ENCODE measurements at regions not wholly inside any gene's neighbourhood (a gene's known extent, or its start where the extent isn't known, plus 50 kb on each side); places are given as distances from the start of the nearest gene placed in this dataset.

DNA sequence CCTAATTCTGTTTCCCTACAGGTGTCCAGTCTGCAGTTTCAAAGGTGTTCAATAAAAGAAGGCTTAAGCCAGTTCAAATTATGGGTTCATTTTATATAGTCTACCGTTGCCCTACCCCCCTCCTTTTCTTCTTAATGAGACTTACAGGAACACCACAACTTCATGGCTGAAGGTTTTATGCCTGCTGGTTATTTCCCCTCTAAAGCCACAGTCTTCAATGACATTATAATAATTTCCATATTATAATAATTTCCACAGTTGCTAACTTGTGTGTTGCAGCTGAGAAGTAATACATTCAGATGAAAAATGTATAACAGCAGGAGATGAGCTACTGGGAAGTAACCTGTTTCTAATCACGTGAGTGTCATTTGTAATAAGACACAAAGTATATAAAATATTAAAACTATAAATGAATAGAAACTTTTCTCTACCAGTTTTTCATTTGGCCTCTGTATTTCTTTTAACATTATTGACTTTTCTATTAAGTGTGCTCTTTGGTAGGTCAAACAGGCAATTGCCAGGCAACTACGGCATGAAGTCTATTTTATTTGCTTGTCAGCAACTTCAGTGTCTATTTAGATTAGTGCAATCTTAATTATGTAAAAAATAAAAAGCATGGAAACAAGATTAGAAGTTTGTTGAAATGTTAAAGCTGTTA lies 120.5 kb upstream of the HMHB1 start:
- no peak for DNase-seq

DNA sequence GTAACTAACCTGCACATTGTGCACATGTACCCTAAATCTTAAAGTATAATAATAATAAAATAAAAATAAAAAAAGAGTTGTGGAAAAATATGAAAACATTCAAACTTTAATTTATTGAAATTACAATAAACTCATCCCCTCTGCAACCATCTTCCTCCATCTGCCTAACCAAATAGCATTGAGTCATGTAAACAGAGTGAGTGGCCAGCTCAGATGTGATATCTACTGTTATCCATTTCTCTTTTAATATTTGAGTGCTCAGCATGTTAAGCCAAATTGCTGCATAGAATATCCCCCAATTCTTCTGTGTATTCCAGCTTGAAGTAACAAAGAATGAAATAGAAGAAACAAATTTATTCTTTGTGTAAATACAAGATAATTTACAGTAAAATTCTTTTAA lies 124.4 kb upstream of the HMHB1 start:
- no peak for DNase-seq

DNA sequence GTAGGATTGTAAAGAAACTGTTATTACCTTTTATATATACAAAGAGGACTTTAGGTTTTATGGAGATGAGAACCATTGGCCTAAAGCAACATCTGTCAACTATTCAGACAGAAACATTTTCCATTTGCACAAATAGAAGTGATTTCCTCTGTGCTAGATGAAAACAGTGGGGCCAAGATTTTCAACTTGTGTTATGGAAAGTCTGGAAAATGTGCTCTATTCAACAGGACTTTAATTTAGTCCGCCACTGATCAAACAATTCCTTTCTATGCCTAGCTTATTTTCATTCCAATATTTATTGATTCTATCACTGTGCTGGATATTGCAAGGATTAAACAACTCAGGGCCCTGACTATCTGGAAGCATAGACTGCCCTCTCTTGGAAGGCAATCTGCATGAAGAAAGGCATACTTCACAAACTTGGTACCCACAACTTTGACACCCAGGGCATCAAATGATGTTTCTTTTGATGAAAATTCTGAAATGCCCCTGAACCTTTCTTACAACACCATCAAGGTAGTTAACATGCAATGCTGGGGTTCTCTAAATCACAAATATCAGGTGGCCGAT lies 126.6 kb upstream of the HMHB1 start:
- DNase-seq, result no peak

DNA sequence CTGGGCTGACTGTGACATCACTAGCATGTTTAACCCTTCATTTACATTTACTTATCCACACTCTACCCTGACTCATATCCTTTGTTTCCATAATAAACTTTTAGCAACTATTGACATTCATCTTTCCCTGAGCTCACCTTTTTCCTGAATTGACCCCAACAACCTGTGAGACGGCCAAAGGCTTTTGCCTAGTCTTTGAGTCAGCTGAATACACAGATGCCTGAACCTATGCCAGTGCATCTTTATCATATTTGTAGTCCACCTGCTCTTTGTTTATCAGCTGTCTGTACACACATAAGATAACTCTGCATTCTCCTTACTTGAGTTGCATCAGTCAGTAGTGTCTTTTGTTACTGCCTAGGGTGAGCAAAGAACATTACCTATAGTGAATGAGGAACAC lies 128.5 kb upstream of the HMHB1 start:
- DNase-seq, result no peak

DNA sequence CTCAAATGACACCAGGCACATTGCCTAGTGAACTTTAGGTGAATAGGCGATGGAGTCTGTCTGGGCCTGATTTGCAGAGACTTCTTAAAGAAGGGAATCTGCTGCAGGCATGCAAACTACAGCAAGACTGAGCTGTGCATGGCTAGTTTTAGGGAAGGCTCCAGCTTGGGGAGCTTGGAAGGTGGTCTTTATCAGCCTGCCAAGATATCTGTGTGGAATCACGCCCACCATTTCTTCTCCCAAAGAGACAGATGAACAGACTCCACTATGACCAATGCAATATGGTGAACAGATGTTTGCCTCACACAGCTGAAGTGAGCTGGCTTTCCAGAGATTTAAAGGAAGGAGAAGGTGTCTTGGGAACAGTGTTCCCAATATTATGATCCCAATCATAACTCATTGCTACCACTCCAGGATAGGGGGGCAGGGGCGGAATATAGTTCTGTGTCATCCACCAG lies 129.0 kb upstream of the HMHB1 start:
- DNase-seq, result no peak

DNA sequence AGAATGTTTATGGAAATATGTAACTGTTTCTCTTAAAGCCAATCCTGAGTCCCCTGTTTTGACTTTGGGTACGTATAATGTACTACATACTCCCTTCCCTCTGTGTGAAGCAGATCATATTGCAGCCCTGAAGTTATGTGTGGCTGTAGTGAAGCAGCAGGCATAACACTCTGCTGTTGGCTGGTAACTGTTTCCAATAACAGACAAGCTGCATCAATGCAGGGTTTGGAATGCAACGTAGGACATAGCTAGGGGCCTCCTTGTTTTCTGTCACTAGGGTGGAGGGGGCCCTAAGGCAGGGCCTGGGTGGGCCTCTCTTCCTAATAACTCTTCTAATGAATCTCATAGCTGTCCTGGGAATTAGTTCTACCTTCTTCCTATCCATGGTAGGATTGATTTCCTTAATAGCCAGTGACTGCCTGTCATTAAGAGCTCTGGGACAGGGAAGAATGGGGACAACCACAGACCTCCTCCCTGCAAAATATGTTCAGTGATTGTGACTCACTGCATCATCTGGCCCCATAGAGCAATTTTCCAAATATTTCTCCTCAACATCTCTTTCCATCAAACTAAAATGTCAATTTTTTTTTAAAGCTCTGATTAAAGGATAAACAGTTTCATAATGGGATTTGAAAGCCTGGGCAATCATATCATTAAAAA lies 129.6 kb upstream of the HMHB1 start:
- DNase-seq, result no peak

DNA sequence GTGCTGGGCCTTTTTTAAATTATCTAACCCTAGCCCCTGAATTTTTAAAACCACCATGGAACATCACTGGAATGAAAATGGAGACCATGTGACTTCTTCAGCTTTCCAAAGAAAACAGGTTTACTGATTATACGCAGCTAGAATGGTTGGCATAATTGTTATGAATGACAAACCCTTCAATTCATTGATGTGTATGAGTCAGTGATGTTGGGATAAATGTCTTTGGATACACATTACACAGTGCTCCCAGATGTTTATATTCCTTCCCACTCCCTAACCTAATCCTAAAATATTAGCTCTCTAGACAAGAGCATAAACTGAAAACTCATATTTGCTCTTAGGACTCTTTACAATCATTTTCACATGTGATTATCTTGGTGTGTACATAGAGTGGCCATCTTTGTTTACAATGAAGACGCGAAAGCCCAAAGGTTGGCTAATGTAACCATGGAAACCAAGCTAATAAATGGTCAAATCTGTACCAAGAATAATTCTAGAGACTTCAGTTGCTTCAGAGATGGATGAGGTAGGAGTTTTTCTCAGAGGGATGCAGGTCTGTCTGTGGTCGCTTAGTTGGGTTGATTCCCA lies 131.2 kb upstream of the HMHB1 start:
- DNase-seq, result no peak

DNA sequence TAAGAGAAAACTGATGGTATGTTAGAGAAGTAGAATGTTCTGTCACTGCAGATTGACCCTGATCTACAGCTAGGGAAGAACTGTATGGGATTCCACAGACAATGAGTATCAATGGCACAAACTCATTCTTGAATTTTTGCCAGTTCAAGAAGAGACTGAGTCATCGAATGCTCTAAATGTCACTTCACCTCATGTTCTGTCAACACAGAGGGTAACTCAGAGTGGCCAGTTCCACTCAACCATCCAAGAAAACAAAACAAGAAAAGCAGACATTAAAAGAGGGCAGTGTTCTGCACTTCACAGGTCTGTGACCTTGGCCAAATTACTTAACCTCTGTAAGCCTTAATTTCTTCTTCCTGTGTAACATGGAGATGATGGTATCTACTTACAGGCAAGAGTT lies 132.2 kb upstream of the HMHB1 start:
- DNase-seq, result no peak

DNA sequence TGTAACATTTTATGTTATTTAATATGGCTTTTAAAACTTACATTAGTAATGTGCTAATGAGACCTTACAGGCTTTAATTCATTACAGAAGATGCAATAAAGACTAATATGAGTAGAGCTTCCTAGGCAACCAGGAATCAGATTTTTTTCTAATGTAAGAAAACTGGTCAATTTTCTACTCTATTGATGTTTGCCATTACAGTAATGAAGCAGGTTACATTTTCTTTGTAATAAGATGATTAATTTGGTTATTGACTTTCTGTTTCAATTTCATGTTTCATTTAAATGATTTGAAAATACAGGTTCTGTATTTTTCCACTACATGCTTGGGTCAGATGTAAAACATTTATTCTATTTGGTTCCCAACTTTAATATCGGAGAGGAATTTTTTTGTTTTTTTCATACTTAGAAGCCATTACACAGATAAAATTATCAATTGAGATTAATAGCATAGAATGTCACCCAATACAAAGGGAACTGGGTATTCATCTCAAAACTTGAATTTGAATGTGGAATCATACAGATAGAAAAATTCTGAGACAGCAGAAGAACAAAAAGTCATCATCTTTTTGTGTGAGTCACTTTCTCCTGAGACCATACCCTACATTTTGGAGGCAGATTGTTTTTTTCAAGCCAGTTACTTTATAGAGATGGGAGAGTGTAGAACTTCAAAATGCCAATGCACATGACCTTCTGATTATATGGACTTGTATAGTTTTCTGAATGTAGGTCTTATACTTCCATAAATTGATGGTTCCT lies 133.6 kb upstream of the HMHB1 start:
- no peak for DNase-seq

DNA sequence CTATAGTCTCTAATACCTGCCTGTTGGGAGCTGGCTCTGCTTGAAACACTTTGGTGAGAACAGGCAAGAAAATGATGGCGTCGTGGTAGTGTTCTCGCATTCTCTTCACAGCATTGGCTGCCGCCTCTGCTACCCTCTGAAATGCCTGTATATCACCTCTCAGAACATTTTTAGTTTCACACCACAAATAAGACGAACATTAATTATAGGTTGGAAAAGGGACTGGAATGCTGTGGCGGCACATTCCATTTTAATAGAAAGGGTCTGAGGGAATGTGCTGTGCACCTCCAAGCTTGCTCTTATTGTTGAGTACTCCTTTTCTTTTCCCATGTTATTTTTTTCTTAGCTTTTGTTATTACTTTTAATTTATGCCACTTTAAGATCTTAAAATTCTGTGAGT lies 134.6 kb upstream of the HMHB1 start:
- no peak for DNase-seq

DNA sequence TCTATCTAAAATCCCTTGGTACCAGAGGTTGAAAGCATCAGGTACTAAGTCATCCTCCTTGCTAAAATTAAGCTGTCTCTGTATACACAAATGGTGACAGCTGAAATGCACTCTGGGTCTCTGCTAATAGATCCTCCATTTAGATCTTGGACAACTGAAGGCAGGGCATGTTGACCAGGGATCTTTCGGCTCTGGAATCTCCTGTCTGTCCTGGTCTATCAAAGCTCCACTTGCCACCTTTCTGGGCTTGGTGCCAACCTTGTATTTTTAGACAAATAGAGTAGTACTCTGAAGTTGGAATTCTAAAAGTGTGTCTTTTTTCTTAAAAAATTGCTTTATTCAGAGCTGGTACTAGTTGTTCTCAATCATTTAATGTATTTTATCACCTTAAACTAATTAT lies 135.2 kb upstream of the HMHB1 start:
- no peak for DNase-seq

DNA sequence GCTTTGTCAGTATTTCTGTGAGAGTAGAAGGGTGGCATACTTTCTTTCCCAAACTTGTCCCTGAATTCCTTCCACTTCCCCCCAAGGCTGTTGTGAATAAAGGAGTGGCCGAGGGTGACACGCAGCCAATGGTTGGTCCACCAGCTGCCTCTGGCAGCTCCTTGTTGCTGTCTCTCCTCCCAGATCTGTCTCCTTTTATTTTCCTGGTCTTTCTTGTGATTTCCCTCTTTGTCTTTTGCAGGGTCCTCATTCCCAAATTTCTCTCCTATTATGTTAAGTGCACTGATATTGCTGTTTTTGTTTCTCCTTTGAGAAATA lies 137.5 kb upstream of the HMHB1 start:
- DNase-seq, result no peak

DNA sequence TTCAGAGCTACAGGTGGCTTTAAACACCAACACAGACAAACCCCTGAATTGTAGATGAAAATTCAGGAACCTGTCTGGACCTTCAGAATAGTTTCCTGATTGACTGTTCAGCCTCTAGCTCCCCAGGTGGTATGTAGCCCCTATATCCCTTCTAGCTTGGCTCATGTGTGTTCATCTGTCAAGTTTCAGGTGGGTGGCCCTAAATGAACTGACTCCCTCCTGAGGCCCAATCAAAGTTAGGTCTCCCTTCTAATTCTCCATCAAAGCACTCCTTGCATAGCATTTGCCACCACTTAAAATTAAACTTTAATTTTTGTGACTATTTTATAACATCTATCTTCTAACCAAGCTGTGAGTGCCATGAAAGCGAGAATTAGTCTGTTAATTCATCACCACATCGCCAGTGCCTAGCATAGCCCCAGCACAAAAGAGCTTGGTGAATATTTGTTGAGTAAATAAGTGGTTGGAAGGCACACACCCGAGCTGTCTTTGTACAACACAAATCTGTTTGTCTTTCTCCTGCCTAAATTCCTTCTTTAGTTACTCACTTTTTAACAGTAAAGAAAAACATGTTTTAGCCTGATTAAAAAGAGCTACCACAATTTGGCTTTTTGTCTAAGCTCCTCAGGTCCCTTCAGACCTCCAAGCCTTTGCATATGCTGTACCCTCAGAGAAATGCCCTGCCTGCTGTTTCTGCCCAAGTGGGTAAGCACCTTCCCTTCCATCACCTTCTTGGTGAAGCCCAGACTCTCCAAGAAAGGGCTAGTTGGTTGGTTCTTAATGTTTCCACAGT lies 138.1 kb upstream of the HMHB1 start:
- no peak for DNase-seq

DNA sequence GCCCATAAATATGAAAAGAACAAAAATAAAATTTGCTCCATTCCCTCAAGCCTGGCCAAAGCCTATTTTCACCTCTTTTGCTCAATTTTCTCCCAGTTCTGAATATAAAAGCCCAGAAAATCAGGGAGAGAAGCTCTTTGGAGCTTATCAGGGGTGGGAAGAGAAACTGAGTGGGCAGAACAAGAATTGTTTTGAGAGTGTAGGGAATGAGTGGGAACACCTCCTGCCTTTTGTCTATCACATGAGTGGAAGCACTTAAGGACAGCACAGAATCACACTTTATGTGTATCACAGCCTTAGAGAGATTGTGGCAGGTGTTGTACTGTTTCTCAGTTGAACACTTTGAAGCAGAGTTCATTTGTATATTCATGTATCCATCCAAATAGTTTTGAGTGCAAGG lies 139.2 kb upstream of the HMHB1 start:
- DNase-seq, result no peak

DNA sequence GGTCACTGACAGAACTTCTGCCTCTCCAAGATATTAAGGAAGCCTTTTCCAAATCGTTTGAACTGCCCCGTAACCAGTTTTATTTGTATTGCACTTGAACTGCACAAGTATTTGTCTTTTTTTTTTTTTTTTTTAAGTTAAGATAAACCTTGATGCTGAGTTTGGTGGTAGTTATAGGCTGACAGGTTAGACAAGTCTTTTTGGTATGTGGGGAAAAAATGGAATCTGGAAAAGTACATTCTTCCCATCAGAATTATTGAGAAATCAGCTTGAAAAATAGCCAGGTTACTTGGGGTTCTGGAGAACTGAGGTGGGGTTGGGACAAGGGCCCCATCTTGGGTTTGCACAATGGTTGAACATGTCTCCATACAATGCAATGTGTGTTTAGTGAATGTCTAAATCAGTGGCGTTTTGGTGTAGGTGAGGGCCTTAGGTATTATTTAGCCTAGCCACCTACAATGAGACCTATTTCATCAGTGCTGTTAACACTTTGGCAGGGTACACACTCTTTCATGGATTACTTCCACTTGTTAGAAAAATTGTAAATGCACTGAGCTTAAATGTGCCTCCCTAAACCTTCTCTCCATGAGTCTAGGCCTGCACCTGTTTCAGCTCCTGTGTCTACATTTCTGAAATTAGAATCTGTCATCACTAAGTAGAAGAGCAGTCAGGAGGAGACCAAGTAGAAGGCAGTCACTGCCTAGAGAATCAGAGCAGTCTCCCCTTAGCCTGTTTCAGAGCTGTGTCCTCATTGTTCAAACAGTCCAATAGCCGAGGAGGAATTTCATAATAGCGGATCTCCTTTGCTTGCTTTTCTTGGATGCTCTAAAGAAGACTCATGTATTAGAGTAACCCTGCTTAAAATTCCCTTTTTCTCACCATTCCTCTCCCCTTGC lies 140.0 kb upstream of the HMHB1 start:
- DNase-seq, result no peak

DNA sequence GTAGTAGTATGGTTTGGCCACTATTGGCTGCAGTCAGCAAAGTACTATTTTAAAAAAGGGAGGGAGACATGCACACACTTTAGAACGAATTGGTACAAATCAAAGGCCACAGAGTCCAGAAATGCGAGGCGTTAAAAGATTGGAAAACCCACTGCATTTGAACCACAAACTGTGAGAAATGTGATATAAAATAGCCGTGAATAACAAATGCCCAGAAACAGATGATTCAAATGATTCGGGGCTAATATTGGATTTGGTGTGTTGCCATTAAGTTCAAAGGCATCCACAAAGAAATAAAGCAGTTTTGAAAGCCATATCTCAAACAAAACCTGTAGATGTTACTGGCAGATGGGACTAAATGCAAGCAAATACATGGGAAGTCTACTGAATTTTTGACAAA lies 140.9 kb upstream of the HMHB1 start:
- DNase-seq, result no peak

DNA sequence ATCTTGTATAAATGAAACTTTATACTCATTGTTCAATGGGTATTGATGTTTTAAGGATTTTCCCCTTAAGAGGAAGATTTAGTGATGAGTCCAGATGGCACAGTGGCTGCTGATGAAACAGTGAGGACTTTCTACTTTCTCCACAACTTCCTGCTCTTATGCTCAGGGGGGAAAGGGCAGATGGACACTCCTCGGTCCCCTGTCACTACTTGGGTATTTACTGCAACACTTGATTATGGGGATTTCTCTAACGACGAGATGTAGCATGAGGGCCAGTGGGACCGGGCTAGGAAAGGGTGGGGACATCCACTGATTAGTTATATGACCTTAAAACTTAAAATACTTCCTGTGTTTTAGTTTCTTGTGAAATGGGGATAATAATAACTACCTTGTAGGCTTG lies 146.1 kb upstream of the HMHB1 start:
- no peak for DNase-seq

DNA sequence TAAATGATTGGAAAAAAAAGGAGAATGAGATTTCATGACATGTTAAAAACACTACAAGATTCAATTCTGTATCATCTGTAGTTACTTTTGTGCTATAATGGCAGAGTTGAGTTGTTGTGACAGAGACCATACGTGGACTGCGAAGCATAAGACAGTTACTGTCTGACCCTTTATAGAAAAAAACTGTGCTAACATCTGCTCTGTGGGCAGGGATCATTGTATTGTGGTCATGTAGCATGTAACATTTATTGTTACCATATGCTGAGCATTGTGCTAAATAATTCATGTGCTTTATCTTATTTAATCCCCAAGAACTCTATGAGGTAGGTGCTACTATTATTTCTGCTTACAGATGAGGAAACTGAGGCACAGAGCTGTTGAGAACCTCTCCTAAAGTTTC lies 147.3 kb upstream of the HMHB1 start:
- DNase-seq, result no peak

DNA sequence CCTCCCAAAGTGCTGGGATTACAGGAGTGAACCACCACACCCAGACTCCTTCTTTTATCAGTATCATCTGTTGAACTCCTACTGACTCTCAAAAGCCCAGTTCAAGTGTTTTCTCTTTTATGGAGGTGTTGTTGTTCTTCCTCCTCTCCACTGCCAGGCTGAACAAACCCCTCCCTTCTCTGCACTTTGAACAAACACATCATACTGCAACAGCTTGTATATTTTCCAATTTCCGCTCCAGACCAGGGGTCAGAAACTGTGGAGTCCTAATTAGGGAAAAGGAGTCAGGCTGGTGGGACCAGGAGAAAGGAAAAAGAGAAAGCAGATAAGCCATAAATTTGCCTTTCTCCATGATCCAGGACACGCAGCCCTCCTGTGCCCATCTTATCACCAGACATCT lies 148.1 kb upstream of the HMHB1 start:
- no peak for DNase-seq

DNA sequence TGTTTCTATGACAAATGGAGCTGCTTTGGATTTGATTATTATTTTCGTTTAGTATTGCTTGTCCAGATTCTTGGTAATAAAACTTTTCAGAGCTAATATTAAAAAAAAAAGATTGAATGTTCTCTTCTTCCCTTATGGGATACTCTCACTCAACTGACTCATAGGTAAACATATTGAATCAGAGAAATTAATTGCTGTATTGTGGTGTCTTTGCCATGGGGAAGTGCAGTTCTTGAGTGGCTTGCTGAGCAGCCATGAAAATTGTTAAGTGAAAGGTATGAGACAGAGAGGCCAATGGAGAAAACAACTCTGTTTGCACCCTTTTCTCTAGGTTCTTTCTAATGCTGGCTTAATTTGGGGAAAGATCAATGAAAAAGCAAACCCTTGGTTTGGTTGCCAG lies 149.9 kb upstream of the HMHB1 start:
- no peak for DNase-seq

DNA sequence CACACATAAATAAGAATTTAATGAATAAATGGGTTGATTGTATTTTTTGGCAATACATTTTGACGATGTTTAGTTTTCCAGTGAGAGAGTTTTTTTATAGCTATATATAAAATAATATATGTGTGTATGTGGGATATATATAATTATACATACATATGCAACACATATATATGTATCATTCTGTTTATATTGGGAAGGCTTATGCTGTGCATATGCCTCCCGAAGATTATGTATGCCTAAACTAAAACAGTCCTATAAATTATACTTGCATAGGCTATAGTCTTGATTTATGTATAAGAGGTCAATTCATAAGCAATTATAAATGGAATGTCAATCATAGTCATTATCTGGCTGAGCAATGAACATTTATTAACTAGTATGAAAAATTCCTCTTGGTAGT lies 151.3 kb upstream of the HMHB1 start:
- no peak for DNase-seq
